Mucosa of stomach (tissue), 1 donor: ENCODE measurements at regions not wholly inside any gene's neighbourhood (a gene's known extent, or its start where the extent isn't known, plus 50 kb on each side); places are given as distances from the start of the nearest gene placed in this dataset.

Experiments used
- H3K27me3 ChIP-seq: one replicate; pipeline ENCODE4 v1.7.0; 2013; ENCODE audit warnings: mild to moderate bottlenecking, low read length; ENCODE audit not compliant: control insufficient read depth, insufficient read depth
- H3K36me3 ChIP-seq: one replicate; pipeline ENCODE4 v1.7.0; 2013; ENCODE audit warnings: low read length; ENCODE audit not compliant: control insufficient read depth, insufficient read depth
- H3K4me1 ChIP-seq: one replicate; pipeline ENCODE4 v1.7.0; 2013; ENCODE audit warnings: mild to moderate bottlenecking, low read length; ENCODE audit not compliant: control insufficient read depth, insufficient read depth
- H3K4me3 ChIP-seq: one replicate; pipeline ENCODE4 v1.7.0; 2013; ENCODE audit warnings: low read length
- H3K9ac ChIP-seq: one replicate; pipeline ENCODE4 v1.7.0; 2013; ENCODE audit warnings: mild to moderate bottlenecking, low read length, moderate library complexity
- H3K9me3 ChIP-seq: one replicate; pipeline ENCODE4 v1.7.0; 2013; ENCODE audit warnings: mild to moderate bottlenecking, low read length, moderate library complexity; ENCODE audit not compliant: control insufficient read depth
- donor health status: Pancreatic carcinoma.

- Histone ChIP-seq H3K9me3 (no peaks in the 10 kb centered on the region), H3K36me3 (no peaks in the 10 kb centered on the region), H3K4me3 (no peak overlapping the region), H3K4me1 (no peaks in the 10 kb centered on the region), H3K9ac (no peak overlapping the region), H3K27me3 (no peaks in the 10 kb centered on the region)
Measured at GRCh38 chr9:134271338-134272301, 54.6 kb upstream of the RXRA start.

DNA sequence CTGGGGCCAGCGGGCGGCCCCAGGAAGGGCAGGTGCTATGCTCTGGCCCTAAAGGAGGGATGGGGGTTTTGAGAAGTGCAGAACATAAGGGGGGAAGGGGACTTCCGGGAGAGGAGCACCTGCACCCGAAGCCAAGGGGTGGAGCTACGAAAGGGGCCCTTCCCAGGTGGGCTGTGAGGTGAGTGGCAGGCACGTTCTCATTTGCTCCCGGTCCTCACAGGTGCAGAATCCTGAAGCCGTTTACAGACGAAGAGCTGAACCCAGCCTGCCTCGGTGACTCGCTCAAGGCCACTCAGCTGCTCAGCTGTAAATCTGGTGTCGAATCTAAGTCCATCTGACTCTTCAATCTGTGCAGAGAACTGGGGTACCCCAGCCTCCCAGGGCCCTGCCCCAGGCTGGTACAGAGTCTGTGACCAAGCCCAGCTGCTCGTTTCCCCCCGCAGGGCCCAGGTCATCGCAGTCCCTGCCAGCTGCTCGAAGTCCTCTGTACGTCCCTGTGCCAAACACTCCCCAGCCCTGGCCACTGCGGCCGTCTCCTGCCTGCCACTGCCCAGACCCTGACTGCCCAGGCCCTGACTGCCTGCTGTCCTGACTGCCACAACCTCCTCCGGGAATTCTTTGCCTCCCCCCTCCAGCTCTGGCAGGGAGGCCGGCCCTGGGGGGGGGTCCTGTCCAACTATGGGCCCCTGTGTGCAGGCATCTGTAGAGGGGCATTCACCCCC is 53.8 kb upstream of the RXRA start:
- Histone ChIP-seq H3K9ac (no peak overlapping the region), H3K9me3 (no peaks in the 10 kb centered on the region), H3K4me3 (no peak overlapping the region), H3K4me1 (no peaks in the 10 kb centered on the region), H3K27me3 (no peaks in the 10 kb centered on the region), H3K36me3 (no peaks in the 10 kb centered on the region)

GRCh38 chr9:134273647-134274046 is 52.6 kb upstream of the RXRA start:
- H3K27me3 ChIP-seq, result no peaks in the 10 kb centered on the region
- peaks cover 7% of the 10 kb centered on the region for H3K9me3 ChIP-seq
- H3K4me3 ChIP-seq, result no peak overlapping the region
- H3K4me1 ChIP-seq, result no peaks in the 10 kb centered on the region
- no peak overlapping the region for H3K9ac ChIP-seq
- no peaks in the 10 kb centered on the region for H3K36me3 ChIP-seq

GRCh38 chr9:134275375-134275774 is 50.9 kb upstream of the RXRA start:
- Histone ChIP-seq H3K4me3 (no peak overlapping the region), H3K36me3 (no peaks in the 10 kb centered on the region), H3K27me3 (peaks cover under 1% of the 10 kb centered on the region), H3K4me1 (peaks cover under 1% of the 10 kb centered on the region), H3K9me3 (peaks cover 7% of the 10 kb centered on the region), H3K9ac (no peak overlapping the region)

GRCh38 chr9:134276453-134277245 is 49.6 kb upstream of the RXRA start:
- Histone ChIP-seq H3K27me3 (peaks cover 10% of the 10 kb centered on the region), H3K36me3 (no peaks in the 10 kb centered on the region), H3K9ac (no peak overlapping the region), H3K4me3 (no peak overlapping the region), H3K4me1 (peaks cover 13% of the 10 kb centered on the region), H3K9me3 (peaks cover 7% of the 10 kb centered on the region)
